ENCODE measurements at regions not wholly inside any gene's neighbourhood (a gene's known extent, or its start where the extent isn't known, plus 50 kb on each side); places are given as distances from the start of the nearest gene placed in this dataset.
"Not testable (repeated sequence)": the region's sequence is repeated elsewhere in the genome, so short reads cannot be mapped to it uniquely, and the experiment has no call there.

DNA sequence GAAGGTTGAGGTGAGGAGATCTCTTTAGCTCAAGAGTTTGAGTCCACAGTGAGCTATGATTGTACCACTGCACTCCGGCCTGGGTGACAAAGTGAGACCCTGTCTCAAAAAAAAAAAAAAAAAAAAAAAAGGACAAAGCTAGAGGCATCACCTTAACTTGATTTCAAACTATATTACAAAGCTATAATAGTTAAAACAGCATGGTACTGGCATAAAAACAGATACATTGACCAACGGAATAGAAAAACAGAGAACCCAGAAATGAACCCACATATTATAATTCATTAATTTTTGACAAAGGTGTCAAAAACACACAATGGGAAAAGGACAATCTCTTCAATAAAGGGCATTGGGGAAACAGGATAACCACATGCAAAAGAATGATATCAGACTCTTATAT is 50.8 kb upstream of the MBOAT1 start:
- DNase-seq (ENCODE audit: low read depth), result no peak

DNA sequence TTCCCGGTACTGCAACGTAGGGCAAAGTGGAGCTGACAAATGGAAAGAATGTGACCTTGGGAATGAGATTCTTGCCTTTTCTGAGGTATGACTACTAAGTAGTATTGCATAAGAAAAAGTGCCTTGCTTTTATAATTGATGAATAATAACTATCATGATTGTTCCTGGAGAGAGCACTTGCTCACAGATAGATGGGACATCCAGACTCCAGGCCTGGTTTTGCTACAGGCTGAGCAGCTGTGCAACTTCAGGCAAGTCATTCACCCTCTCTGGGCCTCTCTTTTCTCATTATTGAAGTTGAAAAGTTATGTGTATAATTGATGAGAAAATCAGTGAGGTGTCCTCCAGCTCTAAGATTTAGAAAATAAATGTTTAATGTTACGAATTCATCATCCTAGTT is 53.6 kb upstream of the MBOAT1 start:
- no peak for DNase-seq (ENCODE audit: low read depth)

DNA sequence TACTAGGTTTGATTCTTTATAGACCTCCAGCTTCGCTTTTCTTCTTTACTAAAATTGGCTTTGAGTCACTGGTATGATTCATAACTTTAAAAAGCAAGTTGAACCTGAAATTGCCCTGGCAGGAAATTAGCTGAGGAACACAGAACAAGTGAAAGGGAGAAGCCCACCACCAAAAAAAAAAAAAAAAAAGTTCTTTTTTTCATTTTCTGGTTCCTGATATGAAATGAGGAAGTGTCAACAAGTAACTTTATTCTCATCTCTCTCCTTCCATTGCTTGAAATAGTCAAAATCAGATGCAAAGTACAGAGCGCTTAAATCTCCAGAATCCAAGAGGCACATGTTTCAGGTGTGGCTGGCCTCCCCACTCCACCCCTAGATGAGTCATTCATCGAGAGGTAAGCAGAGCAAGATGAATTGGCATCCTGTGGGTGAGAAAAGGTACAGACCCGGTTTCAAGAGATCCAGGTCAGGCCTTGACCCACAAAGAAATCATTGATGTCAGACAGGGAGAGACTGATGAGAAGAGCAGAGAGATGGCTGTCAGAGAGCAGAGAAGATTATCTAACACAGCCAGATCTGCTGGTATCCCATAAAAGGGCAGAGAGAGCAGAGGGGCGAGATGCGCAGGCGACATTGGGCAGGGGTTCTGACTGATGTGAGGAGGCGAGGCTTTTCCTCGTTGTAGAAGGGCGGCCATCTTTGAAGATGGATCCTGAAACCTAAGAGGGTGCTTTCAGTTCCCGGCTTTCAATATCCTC is 54.8 kb upstream of the MBOAT1 start:
- no peak for DNase-seq (ENCODE audit: low read depth)

DNA sequence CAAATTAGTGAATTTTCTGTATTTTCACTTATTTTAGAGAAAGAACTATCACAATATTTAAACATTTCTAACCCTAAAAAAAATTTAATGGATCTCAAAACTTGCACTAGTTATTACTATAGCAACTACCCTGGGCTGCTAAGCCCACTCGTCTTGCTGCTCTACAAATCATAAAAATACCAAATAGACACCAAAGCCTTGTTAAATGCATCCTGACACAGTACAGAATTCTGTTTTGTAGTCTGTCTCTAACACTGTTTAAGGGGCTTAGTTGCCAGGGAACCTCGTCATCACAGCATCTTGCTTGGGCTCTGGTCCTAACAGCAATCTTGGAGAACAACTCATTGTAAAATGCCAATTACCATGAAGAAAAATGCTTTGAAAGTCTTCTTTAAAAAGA is 56.9 kb upstream of the MBOAT1 start:
- DNase-seq (ENCODE audit: low read depth), result no peak

DNA sequence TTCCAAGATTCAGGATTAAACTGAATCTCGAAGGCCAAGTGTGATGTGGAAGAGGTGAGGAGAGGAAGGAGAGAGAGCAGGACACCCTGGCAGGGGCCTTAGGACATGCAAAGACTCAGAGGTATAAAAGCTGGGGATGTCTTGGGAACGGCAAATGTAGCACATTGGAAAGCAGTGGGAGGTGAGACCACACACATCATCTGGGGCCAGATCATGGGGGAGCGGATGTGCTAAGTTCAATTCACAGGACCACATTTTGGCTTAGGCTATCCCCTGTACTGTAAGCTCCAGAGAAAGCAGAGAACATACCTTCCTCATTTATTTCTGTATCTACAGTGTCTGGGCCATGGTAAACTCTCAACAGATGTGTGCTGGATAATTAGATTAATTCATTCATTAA is 59.5 kb upstream of the MBOAT1 start:
- DNase-seq (ENCODE audit: low read depth), result no peak

DNA sequence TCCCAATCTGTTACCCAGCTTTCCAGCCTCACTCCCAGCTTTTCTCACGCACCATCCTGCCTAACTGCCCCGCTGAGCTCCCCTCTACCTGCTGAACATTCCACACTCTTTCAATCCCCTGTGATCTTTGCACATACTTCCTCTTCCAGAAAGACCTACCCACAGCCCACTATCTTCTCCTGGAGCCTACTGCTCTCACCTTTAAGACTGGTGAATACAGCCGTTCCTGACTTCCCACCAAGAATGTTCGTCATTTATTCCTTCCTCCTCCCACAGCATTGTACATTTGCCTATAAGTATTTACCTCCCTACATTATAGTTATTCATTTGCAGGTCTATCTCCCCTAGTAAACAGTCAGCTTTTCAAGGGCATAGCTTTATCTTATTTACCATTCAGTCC is 61.9 kb upstream of the MBOAT1 start:
- no peak for DNase-seq (ENCODE audit: low read depth)

DNA sequence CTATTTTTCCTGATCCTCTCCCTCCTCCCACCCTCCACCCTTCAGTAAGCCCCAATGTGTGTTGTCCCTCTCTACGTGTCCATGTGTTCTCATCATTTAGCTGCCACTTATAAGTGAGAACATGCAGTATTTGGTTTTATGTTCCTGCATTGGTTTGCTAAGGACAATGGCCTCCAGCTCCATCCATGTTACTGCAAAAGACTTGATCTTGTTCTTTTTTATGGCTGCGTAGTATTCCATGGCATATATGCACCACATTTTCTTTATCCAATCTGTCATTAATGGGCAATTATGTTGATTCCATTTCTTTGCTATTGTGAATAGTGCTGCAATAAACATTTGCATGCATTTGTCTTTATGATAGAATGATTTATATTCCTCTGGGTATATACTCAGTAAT is 63.6 kb upstream of the MBOAT1 start:
- DNase-seq (ENCODE audit: low read depth), result not testable (repeated sequence)

DNA sequence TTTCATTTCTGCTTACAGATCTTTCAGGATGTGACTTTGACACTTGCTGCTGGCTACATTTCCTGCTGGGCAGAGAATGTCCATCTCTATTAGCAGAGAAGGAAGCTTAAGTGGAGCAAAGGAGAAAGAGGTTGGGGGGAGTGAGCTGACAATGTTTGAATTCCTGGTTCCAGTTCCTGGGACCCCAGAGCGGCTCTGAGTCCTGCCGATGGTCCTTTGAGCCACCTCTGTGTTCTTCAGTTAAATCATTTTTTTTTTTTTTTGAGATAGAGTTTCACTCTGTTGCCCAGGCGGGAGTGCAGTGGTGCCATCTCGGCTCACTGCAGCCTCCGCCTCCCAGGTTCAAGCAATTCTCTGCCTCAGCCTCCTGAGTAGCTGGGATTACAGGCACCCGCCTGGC is 65.5 kb upstream of the MBOAT1 start:
- DNase-seq (ENCODE audit: low read depth), result not testable (repeated sequence)

DNA sequence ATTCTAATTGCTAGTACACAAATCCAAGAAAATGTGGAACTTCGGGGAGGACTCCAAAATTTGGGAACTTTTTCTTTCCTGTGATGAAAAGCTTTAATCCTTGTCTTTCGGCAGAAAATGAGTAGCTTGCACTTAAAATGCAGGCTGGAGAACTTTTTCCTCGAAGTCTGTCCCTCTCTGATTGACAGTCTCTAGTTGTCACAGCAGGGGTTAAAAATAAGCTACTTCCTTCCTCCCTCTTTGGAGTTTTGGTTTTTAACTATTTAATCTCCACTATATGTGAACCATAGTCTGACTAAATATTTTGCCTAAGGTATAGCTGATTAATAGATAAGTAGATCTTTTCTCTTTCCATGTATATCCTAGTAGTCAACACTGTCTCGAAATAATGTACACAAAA is 66.8 kb upstream of the MBOAT1 start:
- DNase-seq (ENCODE audit: low read depth), result no peak

DNA sequence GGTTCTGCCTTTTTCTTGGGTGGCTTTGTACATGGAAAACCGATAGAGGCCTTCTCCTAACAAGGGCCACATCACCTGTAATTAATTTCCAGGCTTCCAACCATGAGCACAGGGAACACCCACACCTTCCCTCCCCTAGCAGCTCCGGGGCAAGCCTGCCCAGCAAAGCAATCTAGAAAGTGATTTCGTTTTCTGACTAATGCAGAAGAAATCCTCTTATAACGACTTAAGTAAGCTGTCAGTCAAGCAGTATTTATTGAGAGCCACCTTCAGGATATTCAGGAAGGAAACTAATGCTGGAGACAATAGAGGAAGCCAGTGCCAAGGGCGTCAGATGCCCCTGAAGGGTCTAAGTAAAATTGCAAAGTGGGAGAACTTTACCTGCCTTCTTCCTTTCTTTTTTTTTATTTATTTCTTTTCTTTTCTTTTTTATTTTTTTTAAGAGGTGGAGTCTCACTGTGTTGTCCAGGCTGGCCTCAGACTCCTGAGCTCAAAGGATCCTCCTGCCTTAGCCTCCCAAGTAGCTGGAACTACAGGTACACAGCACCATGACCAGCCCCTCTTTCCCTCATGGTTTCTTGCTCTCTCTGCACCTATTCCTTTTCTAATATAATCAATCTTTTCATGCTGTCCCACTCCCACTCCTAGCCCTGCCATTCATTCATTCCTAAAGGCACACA is 67.5 kb upstream of the MBOAT1 start:
- DNase-seq (ENCODE audit: low read depth), result no peak

DNA sequence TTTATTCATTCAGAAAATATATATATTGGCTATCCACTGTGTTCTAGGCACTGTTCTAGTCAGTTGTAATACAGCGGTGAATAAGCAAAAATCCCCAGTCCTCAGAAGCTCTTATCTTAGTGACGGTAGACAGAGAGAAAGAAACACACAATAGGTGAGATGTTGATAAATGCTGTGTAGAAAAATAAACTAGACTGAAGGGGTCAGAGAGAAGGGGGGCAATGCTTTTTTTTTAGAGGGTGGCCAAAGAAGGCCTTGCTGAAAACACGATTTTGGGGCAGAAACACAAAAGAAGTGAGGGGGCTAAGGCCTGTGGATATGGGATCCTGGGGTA is 68.0 kb upstream of the MBOAT1 start:
- DNase-seq (ENCODE audit: low read depth), result no peak

DNA sequence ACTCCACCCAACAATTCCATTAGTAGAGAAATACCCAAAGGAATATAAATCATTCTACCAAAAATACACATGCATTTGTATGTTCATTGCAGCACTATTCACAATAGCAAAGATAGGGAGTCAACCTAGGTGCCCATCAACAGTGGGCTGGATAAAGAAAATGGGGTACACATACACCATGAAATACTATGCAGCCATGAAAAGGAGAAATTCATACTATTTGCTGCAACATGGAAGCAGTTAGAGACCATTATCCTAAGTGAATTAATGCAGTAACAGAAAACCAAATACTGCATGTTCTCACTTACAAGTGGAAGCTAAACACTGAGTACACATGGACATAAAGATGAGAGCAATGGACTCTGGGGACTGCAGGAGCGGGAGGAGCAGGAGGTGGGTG is 72.4 kb upstream of the MBOAT1 start:
- DNase-seq (ENCODE audit: low read depth), result no peak

DNA sequence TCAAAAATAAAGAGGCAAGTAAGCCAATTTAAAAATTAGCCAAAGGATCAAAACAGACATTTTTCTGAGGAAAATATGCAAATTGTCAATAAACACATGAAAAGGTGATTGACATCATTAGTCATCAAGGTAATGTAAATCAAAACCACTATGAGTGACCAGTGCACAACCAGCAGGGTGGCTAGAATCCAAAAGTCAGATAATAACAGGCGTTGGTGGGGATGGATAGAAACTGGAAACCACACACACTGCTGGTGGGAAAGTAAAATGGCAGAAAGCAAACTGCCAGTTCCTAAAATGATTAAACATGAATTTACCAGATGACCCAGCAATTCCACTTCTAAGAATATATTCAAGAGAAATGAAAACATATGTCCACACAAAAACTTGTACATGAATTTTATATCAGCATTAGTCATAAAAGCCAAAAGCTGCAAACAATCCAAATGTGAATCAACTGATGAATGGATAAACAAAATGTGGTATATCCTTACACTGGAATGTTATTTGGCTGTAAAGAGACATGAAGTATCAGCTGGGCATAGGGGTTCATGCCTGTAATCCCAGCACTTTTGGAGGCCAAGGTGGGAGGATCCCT is 74.8 kb upstream of the MBOAT1 start:
- no peak for DNase-seq (ENCODE audit: low read depth)

DNA sequence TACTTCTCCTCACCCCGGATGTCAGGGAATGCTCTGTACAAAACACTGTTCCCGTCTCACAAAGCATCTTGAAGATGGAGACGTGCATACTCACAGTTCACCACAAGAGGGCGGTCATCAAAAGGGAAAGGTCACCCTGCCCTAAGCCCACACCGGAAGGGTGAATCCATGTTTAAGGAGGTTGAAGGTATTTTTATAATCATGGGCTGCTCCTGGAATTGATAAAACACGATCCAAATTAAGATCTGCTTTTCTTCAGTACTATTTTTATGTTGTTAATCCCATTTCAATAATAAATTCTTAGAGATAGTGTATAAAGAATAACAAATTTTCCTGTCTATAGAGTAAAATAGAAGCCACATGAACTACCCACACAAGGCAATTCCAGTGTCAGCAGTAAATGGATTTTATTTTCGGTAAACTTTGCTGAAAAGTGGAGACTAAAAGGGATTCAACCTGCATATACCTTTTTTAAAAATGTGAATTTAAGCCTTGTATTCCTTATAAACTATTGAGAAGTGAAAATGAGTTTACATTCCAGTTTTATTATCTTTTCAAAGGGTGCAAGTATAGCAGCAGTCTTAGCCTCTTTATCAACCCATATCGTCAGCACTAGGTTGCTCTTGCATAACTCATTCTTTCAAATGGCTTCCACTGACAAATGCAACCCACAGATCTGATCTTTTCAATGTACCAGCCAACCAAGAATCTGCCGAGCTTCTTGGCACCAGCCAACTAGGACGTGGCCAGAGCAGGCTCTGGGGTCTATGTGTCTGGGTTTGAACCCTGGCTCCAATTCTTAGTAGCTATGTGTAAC is 79.7 kb upstream of the MBOAT1 start:
- peak; percentile 59 for DNase-seq (ENCODE audit: low read depth)

DNA sequence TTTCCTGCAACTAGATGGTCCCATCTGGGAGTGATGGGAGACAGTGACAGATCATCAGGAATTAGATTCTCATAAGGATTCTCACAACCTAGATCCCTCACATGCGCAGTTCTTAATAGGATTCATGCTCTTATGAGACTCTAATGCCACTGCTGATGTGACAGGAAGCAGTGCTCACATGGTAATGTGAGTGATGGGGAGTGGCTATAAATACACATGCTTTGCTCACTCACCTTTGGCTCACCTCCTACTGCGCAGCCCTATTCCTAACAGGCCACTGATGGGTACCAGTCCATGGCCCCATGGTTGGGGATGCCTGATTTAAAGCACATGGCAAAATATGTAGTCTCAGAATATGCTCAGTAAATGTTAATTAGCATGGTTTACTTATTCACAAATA is 80.6 kb upstream of the MBOAT1 start:
- no peak for DNase-seq (ENCODE audit: low read depth)

DNA sequence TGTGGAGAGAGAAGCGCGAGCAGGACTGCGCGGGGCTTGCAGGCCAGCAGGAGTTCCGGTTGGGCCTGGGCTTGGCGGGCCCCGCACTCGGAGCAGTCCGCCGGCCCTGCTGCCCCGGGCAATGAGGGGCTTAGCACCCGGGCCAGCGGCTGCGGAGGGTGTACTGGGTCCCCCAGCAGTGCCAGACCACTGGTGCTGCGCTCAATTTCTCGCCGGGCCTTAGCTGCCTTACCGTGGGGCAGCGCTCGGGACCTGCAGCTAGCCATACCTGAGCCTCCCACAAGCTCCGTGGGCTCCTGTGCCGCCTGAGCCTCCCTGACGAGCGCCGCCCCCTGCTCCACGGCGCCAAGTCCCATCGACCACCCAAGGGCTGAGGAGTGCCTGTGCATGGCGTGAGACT is 89.0 kb upstream of the MBOAT1 start:
- no peak for DNase-seq (ENCODE audit: low read depth)

DNA sequence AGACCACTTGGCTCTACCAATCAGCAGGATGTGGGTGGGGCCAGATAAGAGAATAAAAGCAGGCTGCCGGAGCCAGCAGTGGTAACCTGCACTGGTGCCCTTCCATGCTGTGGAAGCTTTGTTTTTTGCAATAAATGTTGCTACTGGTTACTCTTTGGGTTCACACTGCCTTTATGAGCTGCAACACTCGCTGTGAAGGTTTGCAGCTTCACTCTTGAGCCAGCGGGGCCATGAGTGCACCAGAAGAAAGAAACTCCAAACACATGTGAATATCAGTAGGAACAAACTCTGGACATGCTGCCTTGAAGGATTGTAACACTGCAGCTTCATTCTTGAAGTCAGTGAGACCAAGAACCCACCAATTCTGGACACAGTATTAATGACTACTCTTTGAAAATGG is 89.9 kb upstream of the MBOAT1 start:
- no peak for DNase-seq (ENCODE audit: low read depth)

DNA sequence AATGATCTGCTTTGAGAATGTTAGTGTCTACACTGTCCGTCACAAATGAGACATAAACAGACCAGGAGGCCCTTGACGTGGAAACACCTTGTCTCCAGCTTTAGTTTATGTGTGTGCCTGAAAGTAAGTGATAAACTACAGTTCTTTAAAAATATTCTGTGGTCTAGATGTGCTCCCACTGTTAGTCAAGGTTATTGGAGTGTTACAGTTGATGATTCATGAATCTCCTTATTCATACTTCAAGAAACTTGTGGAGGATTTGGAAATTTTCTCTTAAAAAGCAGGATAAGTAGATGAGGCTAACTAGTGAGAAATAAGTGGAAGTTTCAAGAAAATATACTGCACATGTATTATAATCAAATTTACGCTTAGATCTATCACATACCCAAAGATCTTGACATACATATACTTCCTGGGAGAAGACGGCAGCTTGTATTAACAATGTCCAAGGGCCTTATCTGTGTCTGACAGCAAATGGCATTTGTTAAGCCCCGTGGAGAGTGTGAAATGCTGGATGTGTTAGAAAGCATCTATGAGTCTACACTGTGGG is 90.5 kb upstream of the MBOAT1 start:
- DNase-seq (ENCODE audit: low read depth), result no peak

DNA sequence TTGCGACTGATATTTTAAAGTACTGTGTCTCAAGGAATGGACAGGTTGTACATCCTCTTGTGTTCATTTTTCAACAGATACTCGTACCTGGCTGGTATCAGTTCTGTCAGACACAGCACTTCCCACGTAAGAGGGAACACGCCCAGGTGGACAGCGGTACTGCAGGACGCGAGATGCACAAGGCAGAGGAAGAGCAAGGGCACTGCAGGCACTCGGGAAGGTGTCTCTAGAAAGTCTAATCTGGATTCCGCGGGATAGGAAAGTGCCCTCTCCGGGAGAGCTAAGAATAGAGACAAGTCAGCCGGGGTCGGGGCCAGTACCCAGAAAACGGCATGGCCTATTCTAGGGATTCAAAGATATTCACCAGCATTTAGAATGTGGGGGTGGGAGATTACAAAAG is 94.2 kb upstream of the MBOAT1 start:
- no peak for DNase-seq (ENCODE audit: low read depth)

DNA sequence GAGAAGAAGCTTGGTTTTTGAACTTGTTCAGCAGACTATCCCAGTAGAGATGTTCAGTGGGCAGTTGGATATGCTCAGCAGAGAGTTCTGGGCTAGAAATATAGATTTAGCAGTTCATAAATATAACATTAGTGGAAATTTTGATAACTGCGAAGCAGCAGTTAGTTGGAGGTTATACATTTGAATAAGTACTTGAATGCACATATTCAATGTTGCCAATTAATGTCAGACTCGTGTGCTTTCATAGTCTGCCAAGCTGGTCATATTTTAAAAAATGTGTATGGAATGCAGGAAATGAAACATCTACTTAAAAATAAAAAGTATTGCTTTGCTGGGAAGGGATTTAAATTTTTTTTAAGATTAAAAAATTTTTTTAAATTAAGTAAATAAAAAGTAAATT is 92.5 kb upstream of the E2F3 start:
- DNase-seq (ENCODE audit: low read depth), result no peak

DNA sequence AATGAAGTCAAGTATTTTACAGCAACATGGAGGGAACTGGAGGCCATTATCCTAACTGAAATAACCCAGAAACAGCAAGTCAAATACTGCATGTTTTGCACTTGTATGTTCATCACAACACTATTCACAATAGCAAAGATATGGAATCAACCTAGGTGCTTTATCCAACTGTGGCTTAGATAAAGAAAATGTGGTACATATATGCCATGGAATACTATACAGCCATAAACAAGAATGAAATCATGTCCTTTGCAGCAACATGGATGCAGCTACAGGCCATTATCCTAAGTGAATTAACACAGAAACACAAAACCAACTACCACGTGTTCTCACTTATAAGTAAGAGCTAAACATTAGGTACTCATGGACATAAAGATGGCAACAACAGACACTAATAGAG is 91.5 kb upstream of the E2F3 start:
- DNase-seq (ENCODE audit: low read depth), result no peak

DNA sequence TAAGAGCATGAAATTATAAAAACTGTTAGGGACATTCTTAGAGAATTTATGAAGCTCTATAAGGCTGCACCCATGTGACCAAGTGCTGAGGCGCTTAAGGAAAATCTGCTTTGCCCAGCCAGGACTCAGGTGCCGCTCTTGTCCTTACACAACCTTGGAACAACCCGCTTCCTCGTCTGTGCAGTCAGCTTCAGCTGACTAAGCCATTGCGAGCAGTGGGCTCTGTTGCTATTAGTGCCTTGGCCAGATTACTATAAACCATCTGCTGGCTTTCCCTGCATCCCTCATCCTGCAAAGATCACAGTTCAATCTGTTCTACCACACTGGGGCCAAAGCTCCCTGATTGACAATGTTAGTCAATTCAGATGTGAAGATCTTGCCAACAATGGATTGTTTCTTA is 89.1 kb upstream of the E2F3 start:
- DNase-seq (ENCODE audit: low read depth), result no peak

DNA sequence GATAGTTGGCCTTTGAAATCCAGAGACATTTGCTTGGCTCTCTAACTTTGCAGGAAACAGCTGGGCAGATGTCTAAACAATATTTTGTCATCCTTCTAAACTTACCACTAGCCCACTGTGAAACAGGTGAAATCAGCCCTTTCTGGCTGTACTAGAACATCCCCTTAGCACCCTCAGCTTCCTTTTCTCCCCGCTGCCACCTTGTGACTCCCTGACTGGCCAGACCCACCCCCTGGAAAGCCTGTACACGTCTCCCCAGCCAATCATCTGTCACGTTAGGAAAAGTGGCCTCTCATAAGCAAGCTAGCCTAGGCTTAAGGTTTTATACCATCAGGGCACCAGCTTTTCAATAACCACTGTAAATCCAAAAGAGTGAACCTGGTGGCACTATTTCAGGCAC is 88.6 kb upstream of the E2F3 start:
- DNase-seq (ENCODE audit: low read depth), result no peak
